HG03439 (cell line): ENCODE measurements at regions not wholly inside any gene's neighbourhood (a gene's known extent, or its start where the extent isn't known, plus 50 kb on each side); places are given as distances from the start of the nearest gene placed in this dataset.
"Not testable (repeated sequence)": the region's sequence is repeated elsewhere in the genome, so short reads cannot be mapped to it uniquely, and the experiment has no call there.

Experiments
- ATAC-seq: cut with Tn5 transposase; IDR thresholded peaks from one replicate; pipeline ENCODE4 v1.9.1; 2021; ENCODE audit warnings: mild to moderate bottlenecking, moderate library complexity; ENCODE audit not compliant: unreplicated experiment

GRCh38 chr9:96157675-96158074, 144.3 kb downstream of the HSD17B3 start:
- ATAC-seq, result no peak

- no peak for ATAC-seq
Observed at GRCh38 chr9:96156171-96156974, 145.6 kb downstream of the HSD17B3 start.

GRCh38 chr9:96154081-96154480, 147.9 kb downstream of the HSD17B3 start:
- no peak for ATAC-seq

GRCh38 chr9:96152550-96152949, 149.4 kb downstream of the HSD17B3 start:
- no peak for ATAC-seq

GRCh38 chr9:96150324-96151227, 151.4 kb downstream of the HSD17B3 start:
- peak; percentile 85 for ATAC-seq

GRCh38 chr9:96149533-96150280, 152.3 kb downstream of the HSD17B3 start:
- ATAC-seq, result peak; percentile 44

GRCh38 chr9:96148634-96149532, 153.1 kb downstream of the HSD17B3 start:
- no peak for ATAC-seq

GRCh38 chr9:96147029-96147428, 154.9 kb downstream of the HSD17B3 start:
- ATAC-seq, result not testable (repeated sequence)

GRCh38 chr9:96141666-96142065, 160.3 kb downstream of the HSD17B3 start:
- no peak for ATAC-seq

GRCh38 chr9:96141128-96141474, 160.9 kb downstream of the HSD17B3 start:
- no peak for ATAC-seq

- ATAC-seq, result no peak
Observed at GRCh38 chr9:96140296-96141127, 161.5 kb downstream of the HSD17B3 start.

- no peak for ATAC-seq
Observed at GRCh38 chr9:96139592-96140295, 162.2 kb downstream of the HSD17B3 start.

GRCh38 chr9:96138616-96139015, 163.4 kb downstream of the HSD17B3 start:
- no peak for ATAC-seq

- peak; percentile 21 for ATAC-seq
Observed at GRCh38 chr9:96137671-96138429, 164.1 kb downstream of the HSD17B3 start.

- peak; percentile 93 for ATAC-seq
Observed at GRCh38 chr9:96136992-96137670, 164.8 kb downstream of the HSD17B3 start.

GRCh38 chr9:96135753-96136290, 166.2 kb downstream of the HSD17B3 start:
- ATAC-seq, result no peak

- ATAC-seq, result no peak
Observed at GRCh38 chr9:96135076-96135752, 166.8 kb downstream of the HSD17B3 start.
